Upper lobe of left lung (tissue), 6 donors: ENCODE measurements at regions not wholly inside any gene's neighbourhood (a gene's known extent, or its start where the extent isn't known, plus 50 kb on each side); places are given as distances from the start of the nearest gene placed in this dataset.

ENCODE experiments used
- ATAC-seq, 2 donors: fragments of 200-7000 bp; cut with Tn5 transposase; one replicate each; pipeline ENCODE4 v1.9.1; 2022; ENCODE audit warnings: mild to moderate bottlenecking in 2 of 2, moderate library complexity in 2 of 2; ENCODE audit not compliant: low FRiP score in 2 of 2
- DNase-seq, 2 donors: peaks; one replicate each; pipeline ENCODE4 v3.0.0-alpha.2; 2019 to 2020
- H3K27ac ChIP-seq, 4 donors: fragments of 200-600 bp; sonication (generic); one replicate each; pipeline ENCODE4 v1.5.1; 2016 to 2019
- H3K27me3 ChIP-seq, 4 donors: fragments of 200-600 bp; sonication (generic); one replicate each; pipeline ENCODE4 v1.5.1; 2017 to 2019
- H3K36me3 ChIP-seq, 4 donors: fragments of 200-600 bp; sonication (generic); one replicate each; pipeline ENCODE4 v1.5.1; 2016 to 2019
- H3K4me1 ChIP-seq, 4 donors: fragments of 200-600 bp; sonication (generic); one replicate each; pipeline ENCODE4 v1.5.1; 2018 to 2019
- H3K4me3 ChIP-seq, 4 donors: fragments of 200-600 bp; sonication (generic); one replicate each; pipeline ENCODE4 v1.5.1; 2017 to 2019; ENCODE audit warnings: mild to moderate bottlenecking in 2 of 4, moderate library complexity in 1 of 4
- H3K9me3 ChIP-seq, 4 donors: fragments of 200-600 bp; sonication (generic); one replicate each; pipeline ENCODE4 v1.5.1; 2018 to 2019
- EP300 ChIP-seq, 4 donors: sonication (generic); formaldehyde crosslinking; IDR thresholded peaks; one replicate each; pipeline ENCODE4 v1.5.1; 2017; ENCODE audit warnings: antibody characterized with exemption in 4 of 4, control low read depth in 2 of 4
- POLR2A ChIP-seq, 4 donors: fragments of 450-650 bp; IDR thresholded peaks; one replicate each; pipeline ENCODE4 v1.5.1; 2016 to 2017; ENCODE audit warnings: antibody characterized with exemption in 4 of 4, mild to moderate bottlenecking in 2 of 4
- POLR2AphosphoS5 ChIP-seq, 2 donors: sonication (generic); formaldehyde crosslinking; IDR thresholded peaks; one replicate each; pipeline ENCODE4 v1.5.1; 2017; ENCODE audit warnings: antibody characterized with exemption in 2 of 2
- WGBS, 2 donors: methylation state at CpG; one replicate each; pipeline ENCODE4 v1.1.5; 2017 to 2018; 5-methylcytosine and 5-hydroxymethylcytosine counted together
- TF ChIP-seq, protein P1 (sequence below), 6 experiments: fragments of 450-650 bp in 4 of 6; fragments of 200-600 bp in 2 of 6; sonication (generic) in 2 of 6; IDR thresholded peaks; one replicate each; pipeline ENCODE4 v1.5.1; 2016 to 2019; ENCODE audit warnings: antibody characterized with exemption in 6 of 6
- donor health status: DM: no; HTN: no; CAD: no; lungs with moderate emphysema.
- donor health status: DM: no; HTN: yes; CAD: no; lungs with severe emphysema.

DNA sequence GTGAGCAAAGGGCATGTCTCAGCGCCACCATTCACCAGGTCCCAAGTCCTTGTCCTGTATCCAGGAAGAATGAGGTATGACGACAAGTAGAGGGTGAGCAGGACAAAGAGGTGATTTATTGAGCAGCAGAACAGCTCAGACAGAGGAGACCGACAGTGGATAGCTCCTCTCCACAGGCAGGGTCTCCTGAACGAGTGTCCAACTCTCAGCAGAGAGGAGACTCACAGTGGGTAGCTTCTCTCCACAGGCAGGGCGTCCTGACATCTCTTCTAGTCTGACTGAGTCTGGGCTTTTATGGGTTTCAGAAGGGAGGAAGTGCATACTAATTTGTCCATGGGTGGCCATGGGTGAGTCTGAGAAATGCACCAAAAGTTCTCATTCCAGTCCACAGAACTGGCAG is 204.7 kb downstream of the ANKRD60 start:
- no peak overlapping the region for H3K27ac ChIP-seq
- TF ChIP-seq, protein P1, sequence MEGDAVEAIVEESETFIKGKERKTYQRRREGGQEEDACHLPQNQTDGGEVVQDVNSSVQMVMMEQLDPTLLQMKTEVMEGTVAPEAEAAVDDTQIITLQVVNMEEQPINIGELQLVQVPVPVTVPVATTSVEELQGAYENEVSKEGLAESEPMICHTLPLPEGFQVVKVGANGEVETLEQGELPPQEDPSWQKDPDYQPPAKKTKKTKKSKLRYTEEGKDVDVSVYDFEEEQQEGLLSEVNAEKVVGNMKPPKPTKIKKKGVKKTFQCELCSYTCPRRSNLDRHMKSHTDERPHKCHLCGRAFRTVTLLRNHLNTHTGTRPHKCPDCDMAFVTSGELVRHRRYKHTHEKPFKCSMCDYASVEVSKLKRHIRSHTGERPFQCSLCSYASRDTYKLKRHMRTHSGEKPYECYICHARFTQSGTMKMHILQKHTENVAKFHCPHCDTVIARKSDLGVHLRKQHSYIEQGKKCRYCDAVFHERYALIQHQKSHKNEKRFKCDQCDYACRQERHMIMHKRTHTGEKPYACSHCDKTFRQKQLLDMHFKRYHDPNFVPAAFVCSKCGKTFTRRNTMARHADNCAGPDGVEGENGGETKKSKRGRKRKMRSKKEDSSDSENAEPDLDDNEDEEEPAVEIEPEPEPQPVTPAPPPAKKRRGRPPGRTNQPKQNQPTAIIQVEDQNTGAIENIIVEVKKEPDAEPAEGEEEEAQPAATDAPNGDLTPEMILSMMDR (IDR thresholded peaks at IDR 0.05) = no peak
- TF ChIP-seq EP300 (IDR thresholded peaks at IDR 0.05) = no peak
- no peak for TF ChIP-seq POLR2A (IDR thresholded peaks at IDR 0.05)
- no peak for TF ChIP-seq POLR2AphosphoS5 (IDR thresholded peaks at IDR 0.05)
- no peaks in the 10 kb centered on the region for H3K27me3 ChIP-seq
- no peak for DNase-seq
- WGBS, 2 donors = 80 to 89% methylated on average over 4 to 5 of the region's 5 CpGs
- no peaks in the 10 kb centered on the region for H3K9me3 ChIP-seq
- H3K4me3 ChIP-seq = no peak overlapping the region
- H3K4me1 ChIP-seq = peaks cover 0 to 6% (median 0%) of the 10 kb centered on the region in 4 donors
- H3K36me3 ChIP-seq = no peaks in the 10 kb centered on the region
- ATAC-seq = no peak

DNA sequence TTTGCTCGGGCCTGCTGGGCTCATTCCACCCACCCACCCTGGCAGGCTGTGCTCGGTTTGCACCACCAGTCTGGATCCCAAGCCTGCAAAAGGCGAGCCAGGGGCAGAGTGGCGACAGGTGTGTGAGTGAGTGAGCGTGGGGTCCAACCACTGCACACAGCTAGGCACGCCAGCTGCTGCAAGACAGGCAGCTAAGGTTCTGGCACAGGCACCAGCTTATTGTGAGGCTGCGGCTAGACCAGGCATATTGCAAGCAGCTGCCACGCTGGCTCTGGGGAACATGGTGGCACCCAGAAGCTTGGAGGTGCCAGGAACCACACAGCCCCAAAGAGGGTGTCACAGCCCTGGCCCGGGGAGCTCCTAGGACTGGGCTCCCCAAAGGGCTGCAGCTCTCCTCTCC is 205.1 kb downstream of the ANKRD60 start:
- Histone ChIP-seq H3K9me3 (no peaks in the 10 kb centered on the region), H3K4me3 (no peak overlapping the region), H3K4me1 (peaks cover 0 to 6% (median 0%) of the 10 kb centered on the region in 4 donors), H3K36me3 (no peaks in the 10 kb centered on the region), H3K27ac (no peak overlapping the region), H3K27me3 (no peaks in the 10 kb centered on the region)
- WGBS, 2 donors = 87 to 96% methylated on average over 5 to 9 of the region's 9 CpGs
- TF ChIP-seq EP300 (IDR thresholded peaks at IDR 0.05) (no peak), POLR2A (IDR thresholded peaks at IDR 0.05) (no peak), POLR2AphosphoS5 (IDR thresholded peaks at IDR 0.05) (no peak)
- TF ChIP-seq, protein P1 (IDR thresholded peaks at IDR 0.05) = no peak
- DNase-seq (no peak), ATAC-seq (no peak)

DNA sequence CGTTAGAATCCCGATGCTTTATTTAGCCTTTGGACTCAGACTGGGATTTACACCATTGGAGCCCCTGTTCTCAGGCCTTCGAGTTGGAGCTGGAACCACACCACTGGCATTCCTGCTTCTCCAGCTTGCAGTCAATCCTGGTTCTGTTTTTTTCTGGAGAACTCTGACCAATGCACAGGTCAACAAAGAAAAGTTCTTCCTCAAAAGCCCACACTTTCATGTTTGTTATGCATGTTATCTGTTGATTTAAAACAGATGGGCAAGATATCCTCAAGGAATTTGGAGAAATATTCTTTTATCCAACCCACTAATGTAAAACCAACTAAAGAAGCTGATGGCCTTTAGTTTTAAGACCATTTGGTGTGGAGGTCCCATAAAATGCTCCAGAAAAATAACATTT is 205.7 kb downstream of the ANKRD60 start:
- H3K36me3 ChIP-seq = no peaks in the 10 kb centered on the region
- WGBS, 2 donors = 81 to 83% methylated on average over 3 of the region's 3 CpGs
- no peaks in the 10 kb centered on the region for H3K9me3 ChIP-seq
- no peaks in the 10 kb centered on the region for H3K27me3 ChIP-seq
- ATAC-seq (no peak), DNase-seq (no peak)
- H3K27ac ChIP-seq = no peak overlapping the region
- no peak for TF ChIP-seq POLR2AphosphoS5 (IDR thresholded peaks at IDR 0.05)
- TF ChIP-seq, protein P1 (IDR thresholded peaks at IDR 0.05) = no peak
- H3K4me1 ChIP-seq = peaks cover 0 to 6% (median 0%) of the 10 kb centered on the region in 4 donors
- no peak overlapping the region for H3K4me3 ChIP-seq

DNA sequence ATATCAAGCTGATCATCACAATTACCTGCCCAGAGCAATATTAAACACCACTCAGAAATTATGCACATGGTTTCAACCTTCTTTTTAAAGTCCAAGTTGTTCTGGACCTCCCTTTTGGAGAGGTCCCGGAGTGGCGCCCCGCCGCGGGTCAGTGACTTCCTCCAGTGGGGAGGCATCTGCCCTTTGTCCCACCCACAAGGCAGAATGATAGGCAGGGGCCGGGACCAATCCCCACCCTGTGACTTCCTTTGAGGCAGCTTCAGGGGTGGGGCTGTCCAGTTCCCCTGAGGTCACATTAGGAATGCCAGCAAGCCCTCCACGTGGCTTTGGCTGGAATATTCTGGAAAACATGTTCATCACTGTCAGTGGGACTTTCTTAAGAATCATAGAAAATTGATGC is 207.0 kb downstream of the ANKRD60 start:
- H3K27ac ChIP-seq = no peak overlapping the region
- peak in 1 of 2 donors; percentile 85 for DNase-seq
- H3K36me3 ChIP-seq = no peaks in the 10 kb centered on the region
- peak in 1 of 2 donors; percentile 61 for ATAC-seq
- peaks cover 0 to 6% (median 0%) of the 10 kb centered on the region in 4 donors for H3K4me1 ChIP-seq
- no peaks in the 10 kb centered on the region for H3K9me3 ChIP-seq
- no peak overlapping the region for H3K4me3 ChIP-seq
- H3K27me3 ChIP-seq = no peaks in the 10 kb centered on the region
- TF ChIP-seq EP300 (IDR thresholded peaks at IDR 0.05) (no peak), POLR2AphosphoS5 (IDR thresholded peaks at IDR 0.05) (no peak), POLR2A (IDR thresholded peaks at IDR 0.05) (no peak)
- TF ChIP-seq, protein P1 (IDR thresholded peaks at IDR 0.05) = no peak
- WGBS, 2 donors = 36 to 76% methylated on average over 5 to 7 of the region's 7 CpGs

DNA sequence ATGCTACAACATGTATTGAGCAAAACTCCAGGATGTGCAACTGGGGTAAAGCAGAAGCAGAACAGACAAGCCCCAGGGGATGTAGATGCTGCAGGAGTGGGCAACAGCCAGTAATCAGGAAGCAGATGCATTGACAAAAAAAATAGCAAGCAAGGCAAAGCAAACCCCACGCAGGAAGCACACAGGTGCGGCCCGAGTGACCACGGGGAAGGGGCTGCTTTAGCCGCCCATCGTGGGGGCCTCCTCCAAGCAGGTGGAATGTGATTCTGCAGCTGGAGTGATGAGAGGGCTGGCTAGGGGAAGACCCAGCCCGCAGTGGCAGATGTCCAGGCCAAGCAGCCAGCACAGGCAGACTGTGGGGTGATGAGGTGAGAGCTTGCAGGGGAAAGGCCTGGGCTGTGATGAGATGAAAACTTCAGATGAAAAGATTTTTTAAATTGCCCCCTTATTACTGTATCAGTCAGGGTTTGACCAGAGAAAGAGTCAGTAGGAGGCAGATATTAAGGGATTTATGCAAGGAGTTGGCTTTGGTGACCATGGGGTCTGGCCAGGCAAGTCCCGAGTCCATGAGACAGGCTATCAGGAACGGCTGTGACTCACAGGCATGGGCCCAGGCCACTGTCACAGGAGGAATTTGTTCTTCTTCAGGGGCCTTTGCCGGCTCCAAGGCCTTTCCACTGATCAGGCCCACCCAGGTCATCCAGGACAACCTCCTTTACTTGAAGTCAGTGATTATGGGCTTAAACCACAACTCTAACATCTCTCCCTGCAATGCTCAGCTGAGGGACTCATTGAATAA is 207.6 kb downstream of the ANKRD60 start:
- 57 to 68% methylated on average over 10 of the region's 10 CpGs for WGBS, 2 donors
- Histone ChIP-seq H3K4me1 (peaks cover 0 to 6% (median 0%) of the 10 kb centered on the region in 4 donors), H3K4me3 (no peak overlapping the region), H3K9me3 (no peaks in the 10 kb centered on the region), H3K36me3 (no peaks in the 10 kb centered on the region), H3K27ac (no peak overlapping the region), H3K27me3 (no peaks in the 10 kb centered on the region)
- no peak for DNase-seq
- TF ChIP-seq, protein P1 (IDR thresholded peaks at IDR 0.05) = no peak
- TF ChIP-seq EP300 (IDR thresholded peaks at IDR 0.05) = no peak
- TF ChIP-seq POLR2A (IDR thresholded peaks at IDR 0.05) = no peak
- peak in 1 of 2 donors; percentile 50 for ATAC-seq
